ENCODE measurements at regions not wholly inside any gene's neighbourhood (a gene's known extent, or its start where the extent isn't known, plus 50 kb on each side); places are given as distances from the start of the nearest gene placed in this dataset.

GRCh38 chr3:75863878-75864277 lies 78.5 kb upstream of the ZNF717 start:
- TF ChIP-seq CTCF (IDR thresholded peaks at IDR 0.05) (no peak), POLR2A (IDR thresholded peaks at IDR 0.05) (no peak)

All from testis (tissue), 2 donors.